Hematopoietic multipotent progenitor cell treated with erythropoietin and hydrocortisone succinate and interleukin-3 and kit ligand, for 15 days (in vitro differentiated cells): ENCODE measurements at regions not wholly inside any gene's neighbourhood (a gene's known extent, or its start where the extent isn't known, plus 50 kb on each side); places are given as distances from the start of the nearest gene placed in this dataset.
"Not testable (repeated sequence)": the region's sequence is repeated elsewhere in the genome, so short reads cannot be mapped to it uniquely, and the experiment has no call there.

Experiments used
- DNase-seq: peaks from one replicate; pipeline ENCODE4 v3.0.0-alpha.2; 2015; ENCODE audit warnings: low spot score

GRCh38 chr5:143634689-143635088 lies 177.3 kb upstream of the HMHB1 start:
- DNase-seq: no peak

DNA sequence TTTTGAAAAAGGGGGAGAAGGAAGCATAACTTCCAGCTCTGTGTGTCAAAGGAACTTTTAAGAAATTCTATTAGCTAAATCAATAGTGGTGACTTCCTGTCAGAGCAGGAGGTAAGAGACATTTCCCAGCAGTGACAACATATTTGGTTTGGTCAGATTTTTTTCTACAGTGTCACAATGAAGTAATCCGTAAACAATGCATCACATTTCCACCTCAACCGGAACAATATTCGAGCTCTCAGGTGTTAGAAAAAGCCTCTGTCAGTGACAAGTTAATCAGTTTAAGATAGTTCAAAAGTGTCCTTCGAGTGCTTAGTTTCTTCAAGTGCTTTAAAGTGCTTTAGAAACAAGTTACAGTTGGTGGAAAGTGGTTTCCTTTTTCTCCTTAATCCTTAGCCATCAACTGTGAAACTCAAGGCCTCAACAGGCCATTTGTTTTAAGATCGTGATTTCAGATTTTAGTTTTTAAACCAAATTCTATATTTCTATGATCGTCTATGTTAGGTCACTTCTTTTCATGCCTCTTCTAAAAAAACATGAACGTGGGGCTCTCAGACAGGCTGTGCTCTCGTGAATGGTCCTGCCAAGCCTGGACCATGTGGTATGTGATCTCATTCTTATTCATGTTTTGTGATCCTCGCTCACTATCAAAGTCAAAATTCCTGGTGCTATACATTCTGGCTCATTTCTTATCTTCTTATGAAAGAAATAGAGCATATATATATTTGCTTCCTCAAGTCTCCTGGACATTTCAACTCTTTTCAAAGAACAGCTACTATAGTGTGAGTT lies 181.9 kb upstream of the HMHB1 start:
- no peak for DNase-seq

DNA sequence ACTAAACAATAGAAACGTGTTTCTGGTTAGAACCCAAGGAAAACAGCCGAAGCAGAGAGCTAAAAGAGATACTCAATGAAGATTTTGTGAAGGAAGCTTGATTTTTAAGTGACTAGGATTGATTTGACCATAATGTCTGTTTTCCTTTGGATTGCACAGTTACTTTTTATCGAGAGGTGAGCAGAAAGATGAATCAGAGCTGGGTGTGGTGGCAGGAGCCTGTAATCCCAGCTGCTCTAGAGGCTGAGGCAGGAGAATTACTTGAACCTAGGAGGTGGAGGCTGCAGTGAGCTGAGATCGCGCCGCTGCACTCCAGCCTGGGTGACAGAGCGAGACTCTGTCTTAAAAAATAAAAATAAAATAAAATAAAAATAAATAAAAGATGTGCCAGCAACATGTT lies 186.9 kb upstream of the HMHB1 start:
- not testable (repeated sequence) for DNase-seq

DNA sequence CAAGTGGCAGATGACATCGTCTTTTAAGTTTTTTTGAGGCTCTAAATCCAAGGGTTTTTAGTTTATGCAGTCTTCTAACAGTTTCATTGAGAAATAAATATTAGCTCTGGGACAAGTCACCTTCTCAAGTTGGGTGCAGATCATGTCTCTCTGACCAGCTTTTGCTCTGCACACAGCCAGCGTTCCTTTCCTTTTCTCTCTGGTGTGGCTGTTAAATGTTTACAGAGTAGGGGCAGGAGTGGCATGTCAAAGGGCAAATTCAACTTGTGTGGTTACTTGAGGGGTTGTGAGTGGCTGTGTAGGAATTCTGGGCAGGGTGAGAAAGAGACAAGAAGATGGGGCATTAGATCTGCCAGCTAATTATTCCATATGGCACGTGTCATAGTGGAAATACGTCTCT lies 187.5 kb upstream of the HMHB1 start:
- no peak for DNase-seq

DNA sequence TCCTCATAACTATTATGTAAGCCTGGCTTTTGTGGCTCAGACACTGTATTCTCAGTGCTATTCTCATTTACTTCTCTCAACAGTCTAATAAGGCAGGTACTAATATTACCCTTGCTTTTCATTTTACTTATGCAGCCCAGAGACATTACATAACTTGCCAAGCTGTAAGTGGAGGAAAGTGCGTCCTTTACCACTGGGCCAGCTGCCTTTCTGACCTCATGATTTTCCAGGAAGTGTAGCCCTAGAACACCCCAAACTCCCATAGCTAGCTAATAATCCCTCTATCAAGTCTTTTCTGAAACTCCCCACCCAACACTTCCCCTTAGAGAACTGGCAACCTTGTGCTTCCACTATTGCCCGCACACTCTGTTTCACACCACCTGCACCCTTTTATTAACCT lies 192.9 kb upstream of the HMHB1 start:
- no peak for DNase-seq

DNA sequence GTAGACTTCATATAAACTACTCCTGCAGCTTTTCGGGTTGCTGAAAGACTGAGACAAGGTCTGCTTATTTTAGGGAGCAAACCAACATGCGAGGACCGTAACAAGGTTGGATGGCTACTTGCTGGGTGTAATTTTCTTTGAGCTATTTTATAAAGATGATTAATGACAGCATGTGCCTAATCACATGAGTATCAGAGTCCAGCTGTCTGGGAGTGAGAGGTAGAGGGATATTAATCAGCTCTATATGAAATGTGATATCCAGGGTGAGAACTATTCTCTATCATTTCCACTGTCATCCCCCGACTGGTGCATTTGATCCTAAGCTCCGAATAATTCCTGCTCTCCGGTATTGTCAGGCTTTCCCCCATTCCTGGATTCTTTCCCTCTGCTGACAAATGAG lies 193.8 kb upstream of the HMHB1 start:
- DNase-seq: no peak

DNA sequence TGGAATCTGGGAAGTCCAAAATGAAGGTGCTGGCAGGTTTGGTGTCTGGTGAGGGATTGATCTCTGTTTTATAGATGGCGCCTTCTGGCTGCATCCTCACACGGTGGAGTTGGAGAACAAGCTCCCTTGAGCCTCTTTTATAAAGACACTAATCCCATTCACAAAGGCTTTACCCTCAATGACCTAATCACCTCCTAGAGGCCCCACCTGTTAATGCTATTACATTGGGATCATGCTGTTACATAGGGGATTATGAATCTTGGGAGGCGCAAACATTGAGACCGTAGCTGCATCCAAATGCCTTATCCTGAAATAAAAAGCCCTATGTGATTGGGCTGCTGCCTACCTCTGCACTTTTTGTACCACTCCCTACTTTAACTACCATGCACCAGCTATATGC lies 197.1 kb upstream of the HMHB1 start:
- DNase-seq: no peak

- no peak for DNase-seq
These were observed 198.6 kb upstream of the HMHB1 start for GRCh38 chr5:143613329-143613728.

DNA sequence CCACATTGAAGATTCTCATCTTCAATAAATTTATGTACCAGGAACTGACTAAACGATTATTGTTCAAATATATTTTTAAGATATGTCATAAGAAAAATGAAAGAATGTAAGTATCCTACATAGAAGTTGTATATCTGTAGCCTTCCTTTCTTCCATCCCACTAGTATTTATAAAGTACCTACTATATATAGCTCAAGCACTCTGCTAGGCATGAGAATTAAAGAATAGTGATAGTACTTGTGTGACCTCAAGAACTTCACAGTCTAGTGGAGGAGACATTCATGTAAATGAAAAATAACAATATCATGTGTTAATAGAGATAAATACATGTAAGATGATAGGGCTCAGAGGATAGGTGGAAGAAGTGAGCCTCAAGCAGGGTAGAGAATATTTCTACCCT lies 201.0 kb upstream of the HMHB1 start:
- DNase-seq: no peak

- no peak for DNase-seq
These were observed 202.7 kb upstream of the NR3C1 start for GRCh38 chr5:143606043-143606752.

- no peak for DNase-seq
These were observed 202.0 kb upstream of the NR3C1 start for GRCh38 chr5:143605403-143606005.

GRCh38 chr5:143601917-143602333 lies 198.4 kb upstream of the NR3C1 start:
- DNase-seq: no peak

GRCh38 chr5:143601357-143601756 lies 197.9 kb upstream of the NR3C1 start:
- no peak for DNase-seq

DNA sequence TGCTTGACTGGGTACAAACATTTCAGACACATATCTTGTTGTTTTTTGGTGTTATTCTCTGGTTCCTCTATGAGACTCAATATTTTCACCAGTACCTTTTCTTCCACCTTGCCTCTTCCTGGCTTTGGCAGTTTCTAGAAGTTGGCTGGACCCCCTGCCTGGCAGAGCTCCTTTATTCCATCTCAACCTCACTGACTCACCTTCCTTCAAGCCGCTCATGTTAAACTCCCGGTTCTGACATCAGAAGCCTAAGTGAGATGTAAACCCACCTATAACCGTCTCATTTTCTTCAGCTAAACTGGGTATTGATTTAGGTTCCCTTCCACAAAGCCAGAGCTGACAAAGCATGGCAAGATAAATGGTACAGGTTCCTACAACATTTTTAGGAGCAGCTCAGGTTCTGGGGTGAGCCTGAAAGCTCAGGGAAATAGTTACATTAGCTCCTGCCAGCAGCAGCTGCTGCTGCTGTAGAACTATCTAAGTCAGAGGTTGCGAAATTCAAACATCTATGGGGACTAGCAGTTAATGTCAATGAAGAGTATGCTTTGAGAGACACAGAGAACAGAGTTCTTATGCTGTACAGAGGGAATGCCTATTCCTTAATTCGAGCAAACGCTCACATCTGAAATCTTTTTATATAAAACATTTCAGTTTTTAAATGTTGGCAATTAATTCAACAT lies 197.1 kb upstream of the NR3C1 start:
- DNase-seq: no peak

GRCh38 chr5:143599474-143599873 lies 196.0 kb upstream of the NR3C1 start:
- no peak for DNase-seq

DNA sequence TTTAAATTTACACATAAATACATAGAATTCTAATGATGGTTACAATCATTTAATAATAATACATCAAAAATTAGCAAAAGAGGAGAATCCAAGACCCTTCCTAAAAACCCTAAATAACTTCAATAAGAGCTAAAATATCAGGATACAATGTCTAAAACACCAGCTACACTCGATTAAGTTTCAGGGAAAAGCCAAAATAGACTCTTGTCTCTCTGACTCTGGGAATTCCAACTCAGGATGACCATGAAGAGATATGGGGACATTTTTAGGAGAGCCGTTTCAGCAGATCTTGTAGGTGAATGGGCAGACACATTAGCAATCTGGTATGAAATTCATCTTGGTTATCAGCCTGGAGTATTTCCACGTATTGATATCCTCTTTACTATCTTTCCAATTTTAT lies 193.3 kb upstream of the NR3C1 start:
- no peak for DNase-seq

DNA sequence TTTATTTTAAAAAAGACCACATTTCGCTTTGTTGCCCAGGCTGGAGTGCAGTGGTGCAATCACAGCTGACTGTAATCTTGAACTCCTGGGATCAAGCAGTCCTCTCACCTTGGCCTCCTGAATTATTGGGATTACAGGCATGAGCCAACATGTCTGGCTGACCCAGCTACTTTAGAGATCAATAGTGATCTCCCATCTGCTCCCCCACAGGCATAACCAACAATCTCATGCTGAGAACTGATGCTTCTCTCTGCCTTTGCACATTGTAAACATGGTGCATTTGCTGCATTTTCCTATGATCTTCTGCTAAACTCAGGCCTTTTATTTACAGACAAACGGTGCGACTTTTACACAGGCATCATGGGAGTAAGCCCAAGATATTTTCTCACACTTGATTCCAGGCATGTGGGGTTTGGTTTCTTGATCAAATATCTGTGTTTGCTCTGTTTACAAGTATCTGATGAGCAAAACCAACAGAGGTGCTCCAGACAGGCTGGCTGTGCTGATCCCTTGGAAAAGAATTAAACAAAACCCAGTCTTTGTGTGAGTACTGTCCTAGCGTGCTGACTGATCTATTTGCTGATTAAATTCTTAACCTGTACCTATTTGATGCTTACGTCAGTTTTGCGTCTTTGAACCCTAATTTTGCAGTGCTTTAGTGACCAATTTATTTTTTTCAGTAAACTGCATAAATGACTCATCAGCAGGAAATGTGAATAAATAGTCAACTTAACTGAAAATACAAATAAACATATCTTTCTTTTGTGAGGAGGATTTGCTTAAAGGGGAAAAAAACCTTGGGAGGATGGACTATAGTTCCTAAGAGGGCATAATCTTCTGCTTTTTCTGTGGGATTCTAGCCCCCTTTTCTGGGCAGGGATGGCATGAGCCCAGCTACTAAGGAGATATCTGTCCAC lies 191.7 kb upstream of the NR3C1 start:
- DNase-seq: no peak

DNA sequence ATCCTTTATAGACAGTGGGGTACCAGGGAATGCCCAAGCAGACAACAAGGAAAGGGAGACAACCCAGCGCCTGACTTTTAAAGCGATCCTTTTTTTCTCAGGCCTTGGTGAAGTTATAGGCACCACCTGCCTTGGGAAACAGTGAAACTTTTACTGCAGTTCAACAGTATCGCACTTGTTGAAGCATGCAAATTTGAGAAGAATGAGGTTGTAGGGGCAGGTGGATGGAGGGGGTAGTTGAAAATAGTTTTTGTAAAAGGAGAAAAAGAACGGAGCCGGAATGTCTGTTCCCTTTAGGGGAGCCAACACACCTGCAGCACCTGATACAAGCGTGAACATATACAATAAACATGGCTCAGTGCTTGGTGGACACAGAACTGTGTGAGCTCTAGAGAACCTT lies 190.2 kb upstream of the NR3C1 start:
- no peak for DNase-seq

- no peak for DNase-seq
These were observed 189.2 kb upstream of the NR3C1 start for GRCh38 chr5:143592648-143593047.

- DNase-seq: no peak
These were observed 185.6 kb upstream of the NR3C1 start for GRCh38 chr5:143588933-143589662.

DNA sequence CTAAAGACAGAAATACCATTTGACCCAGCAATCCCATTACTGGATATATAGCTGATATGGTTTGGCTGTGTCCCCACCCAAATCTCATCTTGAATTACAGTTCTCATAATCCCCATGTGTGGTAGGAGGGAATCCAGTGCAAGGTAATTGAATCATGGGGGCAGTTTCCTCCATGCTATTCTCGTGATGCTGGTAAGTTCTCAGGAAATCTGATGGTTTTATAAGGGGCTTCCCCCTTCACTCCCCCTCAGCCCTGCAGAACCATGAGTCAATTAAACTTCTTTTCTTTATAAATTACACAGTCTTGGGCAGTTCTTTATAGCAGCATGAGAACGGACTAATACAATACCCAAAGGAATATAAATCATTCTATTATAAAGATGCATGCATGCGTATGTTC lies 184.6 kb upstream of the NR3C1 start:
- not testable (repeated sequence) for DNase-seq
